HG02623 (cell line): ENCODE measurements at regions not wholly inside any gene's neighbourhood (a gene's known extent, or its start where the extent isn't known, plus 50 kb on each side); places are given as distances from the start of the nearest gene placed in this dataset.
"Not testable (repeated sequence)": the region's sequence is repeated elsewhere in the genome, so short reads cannot be mapped to it uniquely, and the experiment has no call there.

Source experiments
- ATAC-seq: cut with Tn5 transposase; IDR thresholded peaks from one replicate; pipeline ENCODE4 v1.9.1; 2021; ENCODE audit warnings: moderate library complexity; ENCODE audit not compliant: unreplicated experiment

GRCh38 chrX:104392350-104392749 lies 137.6 kb upstream of the ESX1 start:
- ATAC-seq, result no peak

GRCh38 chrX:104391906-104392305 lies 137.2 kb upstream of the ESX1 start:
- no peak for ATAC-seq

GRCh38 chrX:104376937-104377336 lies 122.2 kb upstream of the ESX1 start:
- ATAC-seq, result no peak

- ATAC-seq, result no peak
These were observed 117.8 kb upstream of the ESX1 start for GRCh38 chrX:104372547-104372946.

GRCh38 chrX:104370089-104370488 lies 115.4 kb upstream of the ESX1 start:
- no peak for ATAC-seq

GRCh38 chrX:104360774-104361173 lies 106.0 kb upstream of the ESX1 start:
- ATAC-seq, result not testable (repeated sequence)

GRCh38 chrX:104359124-104359523 lies 104.4 kb upstream of the ESX1 start:
- ATAC-seq, result no peak

GRCh38 chrX:104351173-104351769 lies 96.5 kb upstream of the ESX1 start:
- ATAC-seq, result no peak

GRCh38 chrX:104347860-104348259 lies 93.1 kb upstream of the ESX1 start:
- no peak for ATAC-seq

- ATAC-seq, result peak; percentile 88
These were observed 88.8 kb upstream of the ESX1 start for GRCh38 chrX:104343428-104344129.

GRCh38 chrX:104342065-104342464 lies 87.3 kb upstream of the ESX1 start:
- no peak for ATAC-seq

- ATAC-seq, result no peak
These were observed 81.0 kb upstream of the ESX1 start for GRCh38 chrX:104335756-104336155.

GRCh38 chrX:104334971-104335370 lies 80.2 kb upstream of the ESX1 start:
- ATAC-seq, result no peak

- no peak for ATAC-seq
These were observed 76.2 kb upstream of the ESX1 start for GRCh38 chrX:104330966-104331365.

- ATAC-seq, result no peak
These were observed 75.0 kb upstream of the ESX1 start for GRCh38 chrX:104329731-104330130.

GRCh38 chrX:104325213-104325585 lies 70.5 kb upstream of the ESX1 start:
- no peak for ATAC-seq

- ATAC-seq, result no peak
These were observed 69.9 kb upstream of the ESX1 start for GRCh38 chrX:104324461-104325212.

- no peak for ATAC-seq
These were observed 64.6 kb upstream of the ESX1 start for GRCh38 chrX:104319346-104319745.

- no peak for ATAC-seq
These were observed 63.7 kb upstream of the ESX1 start for GRCh38 chrX:104318330-104319009.

- ATAC-seq, result no peak
These were observed 62.0 kb upstream of the ESX1 start for GRCh38 chrX:104316739-104317138.

GRCh38 chrX:104315555-104315954 lies 60.8 kb upstream of the ESX1 start:
- ATAC-seq, result no peak
